HG02885 (cell line): ENCODE measurements at regions not wholly inside any gene's neighbourhood (a gene's known extent, or its start where the extent isn't known, plus 50 kb on each side); places are given as distances from the start of the nearest gene placed in this dataset.
A peak's percentile ranks its signal among the peaks of the same experiment; 100 is the strongest.

Experiments used
- ATAC-seq: cut with Tn5 transposase; IDR thresholded peaks from one replicate; pipeline ENCODE4 v1.9.1; 2021; ENCODE audit warnings: mild to moderate bottlenecking; ENCODE audit not compliant: unreplicated experiment, poor library complexity

- ATAC-seq: no peak
Observed at GRCh38 chr2:157107460-157107859, 150.0 kb upstream of the GALNT5 start.

- ATAC-seq: no peak
Observed at GRCh38 chr2:157107877-157108276, 149.6 kb upstream of the GALNT5 start.

GRCh38 chr2:157122776-157123175 lies 134.7 kb upstream of the GALNT5 start:
- ATAC-seq: no peak

GRCh38 chr2:157124731-157125130 lies 132.8 kb upstream of the GALNT5 start:
- no peak for ATAC-seq

- ATAC-seq: no peak
Observed at GRCh38 chr2:157125685-157126084, 131.8 kb upstream of the GALNT5 start.

- ATAC-seq: no peak
Observed at GRCh38 chr2:157127249-157128012, 130.1 kb upstream of the GALNT5 start.

- ATAC-seq: no peak
Observed at GRCh38 chr2:157143901-157144300, 113.6 kb upstream of the GALNT5 start.

GRCh38 chr2:157149270-157149669 lies 108.2 kb upstream of the GALNT5 start:
- ATAC-seq: no peak

GRCh38 chr2:157150747-157151146 lies 106.8 kb upstream of the GALNT5 start:
- peak; percentile 91 for ATAC-seq

GRCh38 chr2:157152362-157152761 lies 105.1 kb upstream of the GALNT5 start:
- no peak for ATAC-seq

- no peak for ATAC-seq
Observed at GRCh38 chr2:157155992-157156391, 101.5 kb upstream of the GALNT5 start.

- no peak for ATAC-seq
Observed at GRCh38 chr2:157158111-157158510, 99.4 kb upstream of the GALNT5 start.

GRCh38 chr2:157159221-157159934 lies 98.1 kb upstream of the GALNT5 start:
- ATAC-seq: no peak

GRCh38 chr2:157160111-157160510 lies 97.4 kb upstream of the GALNT5 start:
- ATAC-seq: no peak

- ATAC-seq: no peak
Observed at GRCh38 chr2:157164370-157164769, 93.1 kb upstream of the GALNT5 start.

- no peak for ATAC-seq
Observed at GRCh38 chr2:157164891-157165290, 92.6 kb upstream of the GALNT5 start.

- ATAC-seq: peak; percentile 40
Observed at GRCh38 chr2:157168501-157168900, 89.0 kb upstream of the GALNT5 start.

GRCh38 chr2:157169889-157170288 lies 87.6 kb upstream of the GALNT5 start:
- ATAC-seq: no peak

GRCh38 chr2:157170299-157170698 lies 87.2 kb upstream of the GALNT5 start:
- ATAC-seq: no peak

GRCh38 chr2:157172239-157172638 lies 85.3 kb upstream of the GALNT5 start:
- no peak for ATAC-seq

GRCh38 chr2:157172866-157173578 lies 84.5 kb upstream of the GALNT5 start:
- no peak for ATAC-seq
